ENCODE measurements at regions not wholly inside any gene's neighbourhood (a gene's known extent, or its start where the extent isn't known, plus 50 kb on each side); places are given as distances from the start of the nearest gene placed in this dataset.
A peak's percentile ranks its signal among the peaks of the same experiment; 100 is the strongest.

GRCh38 chr12:108459149-108459548 lies 55.9 kb upstream of the FICD start:
- no peak for ATAC-seq
- no peak for TF ChIP-seq ZFP30 (CRISPR knock-in tag; IDR thresholded peaks at IDR 0.05)
- no peak for TF ChIP-seq ZFP3 (CRISPR knock-in tag; IDR thresholded peaks at IDR 0.05)
- no peak for TF ChIP-seq PATZ1 (CRISPR knock-in tag; IDR thresholded peaks at IDR 0.05; ENCODE audit: borderline replicate concordance)
- TF ChIP-seq ZNF8 (CRISPR knock-in tag; IDR thresholded peaks at IDR 0.05) = no peak

- TF ChIP-seq TOX (CRISPR knock-in tag; IDR thresholded peaks at IDR 0.05; ENCODE audit: borderline replicate concordance) = no peak
- no peak for ATAC-seq
Observed at GRCh38 chr12:108457734-108458361, 57.2 kb upstream of the FICD start.

GRCh38 chr12:108457006-108457733 lies 57.9 kb upstream of the FICD start:
- TF ChIP-seq POU6F1 (CRISPR knock-in tag; IDR thresholded peaks at IDR 0.05; ENCODE audit: borderline replicate concordance, low read depth) = no peak
- TF ChIP-seq, protein P1, sequence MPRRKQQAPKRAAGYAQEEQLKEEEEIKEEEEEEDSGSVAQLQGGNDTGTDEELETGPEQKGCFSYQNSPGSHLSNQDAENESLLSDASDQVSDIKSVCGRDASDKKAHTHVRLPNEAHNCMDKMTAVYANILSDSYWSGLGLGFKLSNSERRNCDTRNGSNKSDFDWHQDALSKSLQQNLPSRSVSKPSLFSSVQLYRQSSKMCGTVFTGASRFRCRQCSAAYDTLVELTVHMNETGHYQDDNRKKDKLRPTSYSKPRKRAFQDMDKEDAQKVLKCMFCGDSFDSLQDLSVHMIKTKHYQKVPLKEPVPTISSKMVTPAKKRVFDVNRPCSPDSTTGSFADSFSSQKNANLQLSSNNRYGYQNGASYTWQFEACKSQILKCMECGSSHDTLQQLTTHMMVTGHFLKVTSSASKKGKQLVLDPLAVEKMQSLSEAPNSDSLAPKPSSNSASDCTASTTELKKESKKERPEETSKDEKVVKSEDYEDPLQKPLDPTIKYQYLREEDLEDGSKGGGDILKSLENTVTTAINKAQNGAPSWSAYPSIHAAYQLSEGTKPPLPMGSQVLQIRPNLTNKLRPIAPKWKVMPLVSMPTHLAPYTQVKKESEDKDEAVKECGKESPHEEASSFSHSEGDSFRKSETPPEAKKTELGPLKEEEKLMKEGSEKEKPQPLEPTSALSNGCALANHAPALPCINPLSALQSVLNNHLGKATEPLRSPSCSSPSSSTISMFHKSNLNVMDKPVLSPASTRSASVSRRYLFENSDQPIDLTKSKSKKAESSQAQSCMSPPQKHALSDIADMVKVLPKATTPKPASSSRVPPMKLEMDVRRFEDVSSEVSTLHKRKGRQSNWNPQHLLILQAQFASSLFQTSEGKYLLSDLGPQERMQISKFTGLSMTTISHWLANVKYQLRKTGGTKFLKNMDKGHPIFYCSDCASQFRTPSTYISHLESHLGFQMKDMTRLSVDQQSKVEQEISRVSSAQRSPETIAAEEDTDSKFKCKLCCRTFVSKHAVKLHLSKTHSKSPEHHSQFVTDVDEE (CRISPR knock-in tag; IDR thresholded peaks at IDR 0.05) = no peak
- TF ChIP-seq ESRRG (CRISPR knock-in tag; IDR thresholded peaks at IDR 0.05) = no peak
- TF ChIP-seq ZC3H10 (CRISPR knock-in tag; IDR thresholded peaks at IDR 0.05) = no peak
- peak; percentile 96 for ATAC-seq

GRCh38 chr12:108455706-108456105 lies 59.4 kb upstream of the FICD start:
- no peak for ATAC-seq
- TF ChIP-seq ZNF70 (CRISPR knock-in tag; IDR thresholded peaks at IDR 0.05) (no peak), TOX (CRISPR knock-in tag; IDR thresholded peaks at IDR 0.05; ENCODE audit: borderline replicate concordance) (no peak), TCF4 (CRISPR knock-in tag; IDR thresholded peaks at IDR 0.05; ENCODE audit: borderline replicate concordance) (no peak), POU6F1 (CRISPR knock-in tag; IDR thresholded peaks at IDR 0.05; ENCODE audit: borderline replicate concordance, low read depth) (no peak), RARB (CRISPR knock-in tag; IDR thresholded peaks at IDR 0.05) (no peak), OSR1 (CRISPR knock-in tag; IDR thresholded peaks at IDR 0.05) (no peak), CSDC2 (CRISPR knock-in tag; IDR thresholded peaks at IDR 0.05) (no peak), ZC3H10 (CRISPR knock-in tag; IDR thresholded peaks at IDR 0.05) (no peak), ZFP3 (CRISPR knock-in tag; IDR thresholded peaks at IDR 0.05) (no peak), ZNF565 (CRISPR knock-in tag; conservative IDR thresholded peaks at IDR 0.05; ENCODE audit: low read depth) (no peak), ZNF8 (CRISPR knock-in tag; IDR thresholded peaks at IDR 0.05) (no peak), ISL1 (CRISPR knock-in tag; IDR thresholded peaks at IDR 0.05) (no peak), ZFP30 (CRISPR knock-in tag; IDR thresholded peaks at IDR 0.05) (no peak), PATZ1 (CRISPR knock-in tag; IDR thresholded peaks at IDR 0.05; ENCODE audit: borderline replicate concordance) (no peak), PPARA (CRISPR knock-in tag; IDR thresholded peaks at IDR 0.05; ENCODE audit: borderline replicate concordance) (no peak)
- TF ChIP-seq, protein P2, sequence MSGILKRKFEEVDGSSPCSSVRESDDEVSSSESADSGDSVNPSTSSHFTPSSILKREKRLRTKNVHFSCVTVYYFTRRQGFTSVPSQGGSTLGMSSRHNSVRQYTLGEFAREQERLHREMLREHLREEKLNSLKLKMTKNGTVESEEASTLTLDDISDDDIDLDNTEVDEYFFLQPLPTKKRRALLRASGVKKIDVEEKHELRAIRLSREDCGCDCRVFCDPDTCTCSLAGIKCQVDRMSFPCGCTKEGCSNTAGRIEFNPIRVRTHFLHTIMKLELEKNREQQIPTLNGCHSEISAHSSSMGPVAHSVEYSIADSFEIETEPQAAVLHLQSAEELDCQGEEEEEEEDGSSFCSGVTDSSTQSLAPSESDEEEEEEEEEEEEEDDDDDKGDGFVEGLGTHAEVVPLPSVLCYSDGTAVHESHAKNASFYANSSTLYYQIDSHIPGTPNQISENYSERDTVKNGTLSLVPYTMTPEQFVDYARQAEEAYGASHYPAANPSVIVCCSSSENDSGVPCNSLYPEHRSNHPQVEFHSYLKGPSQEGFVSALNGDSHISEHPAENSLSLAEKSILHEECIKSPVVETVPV (CRISPR knock-in tag; IDR thresholded peaks at IDR 0.05) = no peak
- TF ChIP-seq, protein P1 (CRISPR knock-in tag; IDR thresholded peaks at IDR 0.05) = no peak

All from SK-N-SH treated with all-trans-retinoic acid at 6 μM for 48 hours (cell line).